ENCODE measurements at regions not wholly inside any gene's neighbourhood (a gene's known extent, or its start where the extent isn't known, plus 50 kb on each side); places are given as distances from the start of the nearest gene placed in this dataset.
A peak's percentile ranks its signal among the peaks of the same experiment; 100 is the strongest.

DNA sequence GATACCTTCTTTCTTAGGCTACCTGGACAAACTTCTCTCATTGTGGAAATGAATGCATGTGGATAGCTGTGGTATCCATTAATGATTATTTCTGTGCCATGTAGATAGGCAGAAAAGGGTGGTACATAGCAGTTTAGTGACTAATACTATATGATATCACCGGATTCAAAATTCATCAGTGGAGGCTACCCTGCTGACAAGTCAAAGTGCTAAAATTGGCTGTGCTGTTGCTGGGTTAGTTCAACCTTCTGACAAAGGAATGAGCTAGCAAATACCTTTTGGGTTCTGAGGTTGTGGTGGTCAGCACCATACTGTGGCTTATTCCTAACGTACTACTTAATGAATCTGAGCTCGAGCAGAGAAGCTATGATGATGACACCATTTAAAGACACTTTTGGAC, 109.1 kb downstream of the TFAP2B start:
- Histone ChIP-seq H3K4me3 (ENCODE audit: low read depth in 1 of 2, low read length in 1 of 2) (no peak overlapping the region), H3K9me3 (no peaks in the 10 kb centered on the region), H3K27ac (no peak overlapping the region), H3K27me3 (no peaks in the 10 kb centered on the region), H3K36me3 (no peaks in the 10 kb centered on the region), H3K4me1 (ENCODE audit: control insufficient read depth in 1 of 2, insufficient read depth in 1 of 2, low read depth in 1 of 2, low read length in 1 of 2) (peaks cover 13 to 23% of the 10 kb centered on the region in 2 experiments)
- TF ChIP-seq CTCF (IDR thresholded peaks at IDR 0.05): no peak

DNA sequence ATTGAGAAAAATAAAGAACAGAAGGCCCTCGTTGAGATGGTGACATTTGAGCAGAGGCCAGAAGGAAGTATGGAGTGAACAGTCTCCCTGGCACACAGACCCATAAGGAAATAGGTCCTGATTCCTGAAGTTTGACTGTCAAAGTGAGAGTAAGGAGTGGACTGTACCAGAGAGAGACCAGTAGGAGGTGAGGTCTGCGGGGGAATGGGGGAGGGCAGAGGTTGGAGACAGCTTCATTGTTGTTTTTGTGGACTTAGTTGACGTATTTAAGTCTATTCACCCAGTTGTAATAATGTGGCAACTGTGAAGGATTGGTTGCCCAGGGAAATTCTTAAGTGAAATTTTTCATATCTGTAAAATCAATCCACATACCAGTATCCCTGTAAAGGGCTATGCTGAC, 110.7 kb downstream of the TFAP2B start:
- Histone ChIP-seq H3K27ac (no peak overlapping the region), H3K27me3 (no peaks in the 10 kb centered on the region), H3K9me3 (no peaks in the 10 kb centered on the region), H3K4me3 (ENCODE audit: low read depth in 1 of 2, low read length in 1 of 2) (no peak overlapping the region), H3K4me1 (ENCODE audit: control insufficient read depth in 1 of 2, insufficient read depth in 1 of 2, low read depth in 1 of 2, low read length in 1 of 2) (peaks cover 0 to 7% of the 10 kb centered on the region in 2 experiments), H3K36me3 (no peaks in the 10 kb centered on the region)
- TF ChIP-seq CTCF (IDR thresholded peaks at IDR 0.05): no peak

DNA sequence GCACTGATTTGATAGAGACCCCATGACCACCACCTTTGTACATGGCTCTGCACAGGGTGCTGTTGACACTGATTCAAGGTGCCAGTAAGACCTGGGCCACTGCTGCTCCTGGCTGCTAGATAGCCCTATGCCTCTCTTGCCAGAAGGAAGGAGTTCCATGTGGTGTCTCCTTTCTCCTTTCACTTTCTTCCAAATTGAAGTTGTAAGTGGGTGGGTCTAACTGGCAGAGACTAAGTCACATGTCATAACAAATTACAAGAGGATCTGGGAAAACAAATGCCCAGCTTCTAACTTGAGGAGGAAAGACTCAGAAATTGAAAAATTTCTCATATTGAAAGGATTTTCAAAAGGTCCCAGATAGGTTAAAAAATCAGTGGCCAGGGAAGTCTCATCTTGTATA, 116.8 kb downstream of the TFAP2B start:
- no peak for TF ChIP-seq CTCF (IDR thresholded peaks at IDR 0.05)
- Histone ChIP-seq H3K27ac (peak overlapping the region; percentile 70), H3K4me1 (ENCODE audit: control insufficient read depth in 1 of 2, insufficient read depth in 1 of 2, low read depth in 1 of 2, low read length in 1 of 2) (peaks cover 16 to 19% of the 10 kb centered on the region in 2 experiments), H3K27me3 (no peaks in the 10 kb centered on the region), H3K36me3 (no peaks in the 10 kb centered on the region), H3K9me3 (no peaks in the 10 kb centered on the region), H3K4me3 (ENCODE audit: low read depth in 1 of 2, low read length in 1 of 2) (no peak overlapping the region)

- Histone ChIP-seq H3K27ac (peak overlapping the region; percentile 70), H3K4me3 (ENCODE audit: low read depth in 1 of 2, low read length in 1 of 2) (peak overlapping the region in 1 of 2 experiments; percentile 16), H3K27me3 (no peaks in the 10 kb centered on the region), H3K9me3 (no peaks in the 10 kb centered on the region), H3K4me1 (ENCODE audit: control insufficient read depth in 1 of 2, insufficient read depth in 1 of 2, low read depth in 1 of 2, low read length in 1 of 2) (peaks cover 16 to 19% of the 10 kb centered on the region in 2 experiments), H3K36me3 (no peaks in the 10 kb centered on the region)
- TF ChIP-seq CTCF (IDR thresholded peaks at IDR 0.05): no peak
Measured at GRCh38 chr6:50936277-50936681, 117.6 kb downstream of the TFAP2B start.

DNA sequence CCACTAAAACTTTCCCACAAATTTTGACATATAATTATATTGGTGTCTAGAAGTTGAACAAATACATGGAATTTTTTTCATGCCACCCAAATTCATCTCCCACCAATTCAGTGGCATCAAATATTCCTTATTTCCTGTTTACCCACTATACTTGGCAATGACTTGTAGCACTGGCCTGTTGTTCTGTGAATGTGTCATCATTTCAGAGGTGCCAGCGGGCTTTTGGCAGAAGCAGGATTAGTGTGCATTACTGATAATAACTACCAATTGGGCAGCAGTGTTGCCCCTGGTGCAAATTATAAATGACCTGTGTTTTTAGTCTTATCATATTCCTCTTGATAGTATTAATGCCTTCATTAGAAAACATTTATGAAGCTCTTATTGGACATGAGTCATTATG, 121.3 kb downstream of the TFAP2B start:
- TF ChIP-seq CTCF (IDR thresholded peaks at IDR 0.05): no peak
- Histone ChIP-seq H3K27me3 (no peaks in the 10 kb centered on the region), H3K4me1 (ENCODE audit: control insufficient read depth in 1 of 2, insufficient read depth in 1 of 2, low read depth in 1 of 2, low read length in 1 of 2) (peaks cover 16 to 19% of the 10 kb centered on the region in 2 experiments), H3K4me3 (ENCODE audit: low read depth in 1 of 2, low read length in 1 of 2) (no peak overlapping the region), H3K9me3 (no peaks in the 10 kb centered on the region), H3K36me3 (no peaks in the 10 kb centered on the region), H3K27ac (no peak overlapping the region)

GRCh38 chr6:50945789-50946188, 127.1 kb downstream of the TFAP2B start:
- Histone ChIP-seq H3K27ac (no peak overlapping the region), H3K27me3 (no peaks in the 10 kb centered on the region), H3K4me1 (ENCODE audit: control insufficient read depth in 1 of 2, insufficient read depth in 1 of 2, low read depth in 1 of 2, low read length in 1 of 2) (no peaks in the 10 kb centered on the region), H3K36me3 (no peaks in the 10 kb centered on the region), H3K4me3 (ENCODE audit: low read depth in 1 of 2, low read length in 1 of 2) (no peak overlapping the region), H3K9me3 (no peaks in the 10 kb centered on the region)
- no peak for TF ChIP-seq CTCF (IDR thresholded peaks at IDR 0.05)

Measured in neutrophil (primary cell).